H1 (cell line): ENCODE measurements at regions not wholly inside any gene's neighbourhood (a gene's known extent, or its start where the extent isn't known, plus 50 kb on each side); places are given as distances from the start of the nearest gene placed in this dataset.
A peak's percentile ranks its signal among the peaks of the same experiment; 100 is the strongest.

ENCODE experiments used
- CTCF ChIA-PET: fragments of 300-600 bp; sonication (Branson Sonifier 250); formaldehyde crosslinking; loops from one replicate; lab custom pipeline; 2021; ENCODE audit not compliant: partially characterized antibody; lab: Charles Lee
- POLR2A ChIA-PET: fragments of 300-600 bp; sonication (Branson Sonifier 250); formaldehyde crosslinking; loops from one replicate; lab custom pipeline; 2021; ENCODE audit warnings: inconsistent platforms; ENCODE audit not compliant: partially characterized antibody; lab: Charles Lee
- DNase-seq, 2 experiments: peaks; one replicate each; pipeline versions ENCODE4 v3.0.0 to v3.0.0-alpha.2; 2010 to 2022; ENCODE audit warnings: low spot score in 2 of 2, low read depth in 1 of 2, mixed read lengths in 1 of 2
- FAIRE-seq: peaks from 2 replicates; lab custom pipeline; 2011; peaks lifted over from hg19 to GRCh38; lab: Jason Lieb, UNC
- H2AFZ ChIP-seq: 2 replicates; pipeline ENCODE4 v1.8.1; 2012; ENCODE audit warnings: low read length, inconsistent platforms
- H2AK5ac ChIP-seq: 2 replicates; pipeline ENCODE4 v1.6.1; 2013; ENCODE audit warnings: low read depth, low read length
- H2BK120ac ChIP-seq: replicated peaks from 2 replicates; pipeline ENCODE3; 2013; ENCODE audit warnings: low read depth, low read length, inconsistent platforms
- H2BK12ac ChIP-seq: 2 replicates; pipeline ENCODE4 v1.6.1; 2013; ENCODE audit warnings: low read depth, low read length
- H2BK15ac ChIP-seq: 2 replicates; pipeline ENCODE4 v1.6.1; 2013; ENCODE audit warnings: low read length
- H2BK20ac ChIP-seq: 2 replicates; pipeline ENCODE4 v1.6.1; 2013; ENCODE audit warnings: low read length
- H2BK5ac ChIP-seq: 2 replicates; pipeline ENCODE4 v1.6.1; 2013; ENCODE audit warnings: low read depth, low read length
- H3K14ac ChIP-seq: 2 replicates; pipeline ENCODE4 v1.6.1; 2013; ENCODE audit warnings: inconsistent platforms; ENCODE audit not compliant: insufficient read length
- H3K18ac ChIP-seq: 2 replicates; pipeline ENCODE4 v1.6.1; 2013; ENCODE audit warnings: low read length; ENCODE audit errors: extremely low read depth
- H3K23ac ChIP-seq: 2 replicates; pipeline ENCODE4 v1.6.1; 2013; ENCODE audit warnings: inconsistent platforms; ENCODE audit not compliant: insufficient read length
- H3K23me2 ChIP-seq: 2 replicates; pipeline ENCODE4 v1.6.1; 2013; ENCODE audit warnings: low read depth, low read length
- H3K27ac ChIP-seq: 2 replicates; pipeline ENCODE4 v1.6.1; 2011; ENCODE audit warnings: low read depth, low read length, inconsistent platforms
- H3K27me3 ChIP-seq, 4 experiments: replicated peaks in 1 of 4; 1 replicate in 1 of 4; 2 replicates in 3 of 4; pipeline versions ENCODE4 v1.6.1 to v1.8.1; 2011 to 2013; ENCODE audit warnings: low read length in 3 of 4, mild to moderate bottlenecking in 3 of 4, inconsistent platforms in 2 of 4, mixed read lengths in 2 of 4, moderate library complexity in 1 of 4; ENCODE audit not compliant: control insufficient read depth in 3 of 4, insufficient read depth in 3 of 4; ENCODE audit errors: extremely low read depth in 1 of 4
- H3K36me3 ChIP-seq, 4 experiments: 2 replicates each; pipeline versions ENCODE4 v1.6.1 to v1.8.1; 2011 to 2013; ENCODE audit warnings: mild to moderate bottlenecking in 4 of 4, low read length in 3 of 4, moderate library complexity in 2 of 4, control low read depth in 1 of 4, inconsistent platforms in 1 of 4; ENCODE audit not compliant: insufficient read depth in 4 of 4, control insufficient read depth in 2 of 4
- H3K4ac ChIP-seq: replicated peaks from 2 replicates; pipeline ENCODE3; 2013; ENCODE audit warnings: low read length, low read depth, mixed read lengths, inconsistent platforms; ENCODE audit not compliant: insufficient read length
- H3K4me1 ChIP-seq, 4 experiments: replicated peaks in 1 of 4; 1 replicate in 1 of 4; 2 replicates in 3 of 4; pipeline versions ENCODE4 v1.6.1 to v1.8.1; 2011 to 2013; ENCODE audit warnings: low read length in 3 of 4, inconsistent platforms in 2 of 4, mixed read lengths in 1 of 4; ENCODE audit not compliant: insufficient read depth in 4 of 4, control insufficient read depth in 3 of 4
- H3K4me2 ChIP-seq, 2 experiments: 2 replicates each; pipeline versions ENCODE4 v1.6.1 to v1.8.1; 2011 to 2013; ENCODE audit warnings: low read depth in 2 of 2, low read length in 2 of 2, control low read depth in 1 of 2, inconsistent platforms in 1 of 2, mild to moderate bottlenecking in 1 of 2; ENCODE audit not compliant: insufficient read depth in 1 of 2
- H3K4me3 ChIP-seq, 4 experiments: fragments of 200-600, 300-600 bp in 1 of 4; sonication (generic), shearing (Covaris generic), sonication (Bioruptor Twin) in 1 of 4; 2 replicates each; pipeline versions ENCODE4 v1.5.1 to v1.8.1; 2011 to 2016; ENCODE audit warnings: low read length in 4 of 4, low read depth in 3 of 4, control low read depth in 2 of 4, inconsistent platforms in 2 of 4, mild to moderate bottlenecking in 2 of 4, mixed read lengths in 1 of 4, moderate library complexity in 1 of 4; ENCODE audit not compliant: insufficient read depth in 2 of 4; ENCODE audit errors: extremely low read depth in 1 of 4
- H3K56ac ChIP-seq: replicated peaks from 2 replicates; pipeline ENCODE3; 2013; ENCODE audit warnings: low read depth, mild to moderate bottlenecking, mixed read lengths, low read length, inconsistent platforms; ENCODE audit not compliant: insufficient read length
- H3K79me1 ChIP-seq: 2 replicates; pipeline ENCODE4 v1.6.1; 2013; ENCODE audit warnings: low read depth, low read length, control low read depth
- H3K79me2 ChIP-seq, 2 experiments: 2 replicates each; pipeline versions ENCODE4 v1.6.1 to v1.8.1; 2012 to 2013; ENCODE audit warnings: low read length in 2 of 2, mild to moderate bottlenecking in 2 of 2, inconsistent platforms in 1 of 2; ENCODE audit not compliant: insufficient read depth in 2 of 2, control insufficient read depth in 1 of 2
- H3K9ac ChIP-seq, 4 experiments: replicated peaks in 1 of 4; 1 replicate in 1 of 4; 2 replicates in 3 of 4; pipeline versions ENCODE4 v1.6.1 to v1.8.1; 2011 to 2013; ENCODE audit warnings: low read depth in 3 of 4, low read length in 3 of 4, control low read depth in 2 of 4, mild to moderate bottlenecking in 2 of 4, moderate library complexity in 2 of 4, inconsistent platforms in 1 of 4; ENCODE audit errors: extremely low read depth in 1 of 4
- H3K9me3 ChIP-seq, 2 experiments: 2 replicates each; pipeline versions ENCODE4 v1.6.1 to v1.8.1; 2012 to 2013; ENCODE audit warnings: mild to moderate bottlenecking in 2 of 2, moderate library complexity in 2 of 2, control low read depth in 1 of 2, inconsistent platforms in 1 of 2, low read depth in 1 of 2, low read length in 1 of 2, mixed read lengths in 1 of 2; ENCODE audit not compliant: insufficient read depth in 2 of 2
- H4K20me1 ChIP-seq, 2 experiments: replicated peaks in 1 of 2; 2 replicates each; pipeline versions ENCODE3 to v1.8.1; 2011 to 2013; ENCODE audit warnings: inconsistent platforms in 2 of 2, low read length in 2 of 2, mild to moderate bottlenecking in 1 of 2; ENCODE audit not compliant: insufficient read depth in 2 of 2, control insufficient read depth in 1 of 2
- H4K5ac ChIP-seq: 2 replicates; pipeline ENCODE4 v1.6.1; 2013; ENCODE audit warnings: low read length, low read depth, mixed read lengths, inconsistent platforms; ENCODE audit not compliant: insufficient read length
- H4K8ac ChIP-seq: 2 replicates; pipeline ENCODE4 v1.8.0; 2013; ENCODE audit warnings: mild to moderate bottlenecking, moderate library complexity, low read length, inconsistent platforms; ENCODE audit not compliant: insufficient read depth; ENCODE audit errors: extremely low read depth
- H4K91ac ChIP-seq: replicated peaks from 2 replicates; pipeline ENCODE3; 2013; ENCODE audit warnings: low read length, mixed read lengths, inconsistent platforms; ENCODE audit not compliant: insufficient read length
- BCL11A ChIP-seq, 2 experiments: IDR thresholded peaks; one replicate each; pipeline ENCODE4 v1.6.1; 2011; ENCODE audit warnings: low read depth in 2 of 2, low read length in 2 of 2, mild to moderate bottlenecking in 2 of 2
- BRCA1 ChIP-seq: IDR thresholded peaks from 2 replicates; pipeline ENCODE4 v1.6.1; 2012; ENCODE audit warnings: low read depth, low read length, improper control_type of control experiment
- CBX5 ChIP-seq: fragments of 300-800, 300-1000 bp; sonication (generic); IDR thresholded peaks from 2 replicates; pipeline ENCODE4 v1.7.1; 2016; ENCODE audit warnings: antibody characterized with exemption, low read length, low read depth
- CEBPB ChIP-seq: IDR thresholded peaks from 2 replicates; pipeline ENCODE4 v1.6.1; 2012; ENCODE audit warnings: low read depth, low read length
- CREB1 ChIP-seq: IDR thresholded peaks from 2 replicates; pipeline ENCODE4 v1.6.1; 2012; ENCODE audit warnings: inconsistent platforms
- EP300 ChIP-seq, 2 experiments: IDR thresholded peaks; 1 replicate in 1 of 2; 2 replicates in 1 of 2; pipeline ENCODE4 v1.6.1; 2011 to 2012; ENCODE audit warnings: low read depth in 2 of 2, low read length in 2 of 2, mild to moderate bottlenecking in 2 of 2, borderline replicate concordance in 1 of 2, inconsistent platforms in 1 of 2, moderate library complexity in 1 of 2
- EZH2 ChIP-seq: fragments of 200-600 bp; sonication (generic); IDR thresholded peaks from 2 replicates; pipeline ENCODE4 v1.7.1; 2012; ENCODE audit warnings: low read depth, mild to moderate bottlenecking, moderate library complexity, low read length, inconsistent platforms; ENCODE audit not compliant: severe bottlenecking
- HDAC2 ChIP-seq, 2 experiments: fragments of 300-600 bp in 1 of 2; sonication (generic) in 1 of 2; IDR thresholded peaks; 2 replicates each; pipeline ENCODE4 v1.6.1; 2011 to 2012; ENCODE audit warnings: low read depth in 2 of 2, low read length in 2 of 2, mild to moderate bottlenecking in 2 of 2, moderate library complexity in 2 of 2, borderline replicate concordance in 1 of 2, inconsistent platforms in 1 of 2
- JUN ChIP-seq: IDR thresholded peaks from 2 replicates; pipeline ENCODE4 v1.6.1; 2011; ENCODE audit warnings: low read depth, mild to moderate bottlenecking, improper control_type of control experiment, low read length
- JUND ChIP-seq: IDR thresholded peaks from 2 replicates; pipeline ENCODE4 v1.6.1; 2011; ENCODE audit warnings: mild to moderate bottlenecking, improper control_type of control experiment, low read length
- KDM5A ChIP-seq: fragments of 200-600 bp; IDR thresholded peaks from 2 replicates; pipeline ENCODE4 v1.7.1; 2012; ENCODE audit warnings: mild to moderate bottlenecking, low read length, inconsistent platforms, mixed read lengths
- MAFK ChIP-seq: IDR thresholded peaks from 2 replicates; pipeline ENCODE4 v1.6.1; 2012; ENCODE audit warnings: low read depth, mild to moderate bottlenecking, improper control_type of control experiment, low read length
- TAF7 ChIP-seq: optimal IDR thresholded peaks from 2 replicates; pipeline ENCODE3; 2011; ENCODE audit warnings: low read depth, mild to moderate bottlenecking, inconsistent platforms, low read length, moderate library complexity, borderline replicate concordance
- TEAD4 ChIP-seq: IDR thresholded peaks from 2 replicates; pipeline ENCODE4 v1.6.1; 2012; ENCODE audit warnings: low read depth, low read length, inconsistent platforms, mixed read lengths
- YY1 ChIP-seq: IDR thresholded peaks from 2 replicates; pipeline ENCODE4 v1.6.1; 2011; ENCODE audit warnings: low read depth, mild to moderate bottlenecking, low read length
- ZNF274 ChIP-seq: IDR thresholded peaks from 2 replicates; pipeline ENCODE4 v1.7.0; 2012; ENCODE audit warnings: low read length, borderline replicate concordance; ENCODE audit errors: extremely low read depth
- WGBS, 2 experiments: shearing (Covaris generic) in 1 of 2; methylation state at CpG; one replicate each; pipeline versions ENCODE4 v1.1.6 to v1.1.7; 2013 to 2015; ENCODE audit warnings: low lambda C conversion rate in 2 of 2, mixed read lengths in 2 of 2, inconsistent platforms in 1 of 2, low coverage in 1 of 2, missing lambda C conversion rate in 1 of 2; ENCODE audit not compliant: insufficient replicate concordance in 2 of 2, insufficient coverage in 1 of 2, insufficient read length in 1 of 2; ENCODE audit errors: extremely low coverage in 1 of 2, missing lambda C conversion rate in 1 of 2; 5-methylcytosine and 5-hydroxymethylcytosine counted together

DNA sequence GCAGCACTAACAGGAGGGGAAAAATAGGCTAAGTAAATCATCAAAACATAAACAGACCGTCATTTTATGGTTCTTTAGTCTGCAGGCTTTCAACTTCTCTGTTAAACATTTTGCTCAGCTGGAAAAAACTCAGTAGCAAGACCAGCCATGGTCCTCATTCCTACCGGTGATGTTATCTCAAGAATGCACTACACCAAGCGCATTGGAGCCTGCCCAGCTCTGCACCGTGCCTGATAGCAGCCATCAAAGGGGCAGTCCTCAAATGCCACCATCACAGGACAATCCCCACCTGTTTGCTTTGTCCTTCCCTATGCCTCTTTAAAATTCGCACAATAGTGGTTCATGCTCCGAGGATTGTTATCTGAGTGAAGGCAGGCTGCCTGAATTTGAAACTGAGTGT lies 181.5 kb upstream of the MON1B start:
- Histone ChIP-seq H2BK5ac (no peak overlapping the region), H3K79me2 (no peaks in the 10 kb centered on the region), H3K4me2 (no peak overlapping the region), H3K23ac (no peak overlapping the region), H3K14ac (no peak overlapping the region), H3K18ac (no peak overlapping the region), H3K4ac (no peak overlapping the region), H3K4me1 (no peaks in the 10 kb centered on the region), H2BK120ac (no peak overlapping the region), H3K23me2 (no peaks in the 10 kb centered on the region), H2BK12ac (no peak overlapping the region), H3K56ac (no peak overlapping the region), H2BK20ac (no peak overlapping the region), H4K91ac (no peak overlapping the region), H2AFZ (no peak overlapping the region), H3K4me3 (no peak overlapping the region), H3K36me3 (no peaks in the 10 kb centered on the region), H2AK5ac (no peak overlapping the region), H3K9me3 (0 out of 4 replicates have a peak, but pooled peaks cover 0 to 2% of the 10 kb centered on the region in 2 experiments), H3K27me3 (no peaks in the 10 kb centered on the region), H3K27ac (no peak overlapping the region), H4K20me1 (no peaks in the 10 kb centered on the region), H4K5ac (no peak overlapping the region), H2BK15ac (no peak overlapping the region), H4K8ac (peak overlapping the region; percentile 53; the same call in 1 of the 2 replicates), H3K9ac (no peak overlapping the region), H3K79me1 (no peaks in the 10 kb centered on the region)
- DNase-seq (no peak), FAIRE-seq (no peak)
- 94% methylated on average over 6 of the region's 6 CpGs; no CpG with 5 or more reads in 1 of the 2 experiments for WGBS, 2 experiments
- CTCF ChIA-PET, result interaction anchor here (1.0 kb wide), 1 partner anchor 19 kb away, joined by 3 read pairs; no protein-coding TSS in a partner anchor
- POLR2A ChIA-PET, result no interaction called here
- TF ChIP-seq YY1 (no peak), JUN (no peak), JUND (no peak), MAFK (no peak), HDAC2 (IDR thresholded peaks at IDR 0.05; ENCODE audit: borderline replicate concordance in 1 of 2, low read depth in 2 of 2, low read length in 2 of 2) (no peak), TAF7 (no peak), CBX5 (no peak), CREB1 (no peak), ZNF274 (no peak), KDM5A (no peak), TEAD4 (no peak), BCL11A (IDR thresholded peaks at IDR 0.05; ENCODE audit: low read depth in 2 of 2, low read length in 2 of 2) (no peak), CEBPB (no peak), EZH2 (no peak), BRCA1 (no peak), EP300 (IDR thresholded peaks at IDR 0.05; ENCODE audit: borderline replicate concordance in 1 of 2, low read depth in 2 of 2, low read length in 2 of 2) (no peak)
